ENCODE measurements at regions not wholly inside any gene's neighbourhood (a gene's known extent, or its start where the extent isn't known, plus 50 kb on each side); places are given as distances from the start of the nearest gene placed in this dataset.

GRCh38 chr17:71296005-71296404 is 824.8 kb upstream of the SOX9 start:
- no peak for TF ChIP-seq CTCF (IDR thresholded peaks at IDR 0.05; ENCODE audit: low read depth, low read length, missing control alignments)
- H3K4me3 ChIP-seq (ENCODE audit: low read depth, low read length), result no peak overlapping the region
- no peak for DNase-seq (ENCODE audit: low read depth)
- in situ Hi-C loops (cut with HindIII; ENCODE audit: low sequenced_read_pairs), result no loop called here

GRCh38 chr17:71301063-71301462 is 819.8 kb upstream of the SOX9 start:
- no peak overlapping the region for H3K4me3 ChIP-seq (ENCODE audit: low read depth, low read length)
- DNase-seq (ENCODE audit: low read depth), result no peak
- in situ Hi-C loops (cut with HindIII; ENCODE audit: low sequenced_read_pairs), result no loop called here
- no peak for TF ChIP-seq CTCF (IDR thresholded peaks at IDR 0.05; ENCODE audit: low read depth, low read length, missing control alignments)

- TF ChIP-seq CTCF (IDR thresholded peaks at IDR 0.05; ENCODE audit: low read depth, low read length, missing control alignments), result no peak
- in situ Hi-C loops (cut with HindIII; ENCODE audit: low sequenced_read_pairs), result no loop called here
- DNase-seq (ENCODE audit: low read depth), result no peak
- no peak overlapping the region for H3K4me3 ChIP-seq (ENCODE audit: low read depth, low read length)
Measured at GRCh38 chr17:71302721-71303549, 817.9 kb upstream of the SOX9 start.

- no peak overlapping the region for H3K4me3 ChIP-seq (ENCODE audit: low read depth, low read length)
- no peak for TF ChIP-seq CTCF (IDR thresholded peaks at IDR 0.05; ENCODE audit: low read depth, low read length, missing control alignments)
- in situ Hi-C loops (cut with HindIII; ENCODE audit: low sequenced_read_pairs), result no loop called here
- no peak for DNase-seq (ENCODE audit: low read depth)
Measured at GRCh38 chr17:71304498-71305158, 816.2 kb upstream of the SOX9 start.

GRCh38 chr17:71313866-71314265 is 807.0 kb upstream of the SOX9 start:
- H3K4me3 ChIP-seq (ENCODE audit: low read depth, low read length), result no peak overlapping the region
- in situ Hi-C loops (cut with HindIII; ENCODE audit: low sequenced_read_pairs), result no loop called here
- no peak for TF ChIP-seq CTCF (IDR thresholded peaks at IDR 0.05; ENCODE audit: low read depth, low read length, missing control alignments)
- no peak for DNase-seq (ENCODE audit: low read depth)

- no peak for TF ChIP-seq CTCF (IDR thresholded peaks at IDR 0.05; ENCODE audit: low read depth, low read length, missing control alignments)
- in situ Hi-C loops (cut with HindIII; ENCODE audit: low sequenced_read_pairs), result no loop called here
- no peak overlapping the region for H3K4me3 ChIP-seq (ENCODE audit: low read depth, low read length)
- no peak for DNase-seq (ENCODE audit: low read depth)
Measured at GRCh38 chr17:71315568-71315967, 805.3 kb upstream of the SOX9 start.

Data from astrocyte of the cerebellum (primary cell).